SK-N-SH treated with all-trans-retinoic acid at 6 μM for 48 hours (cell line): ENCODE measurements at regions not wholly inside any gene's neighbourhood (a gene's known extent, or its start where the extent isn't known, plus 50 kb on each side); places are given as distances from the start of the nearest gene placed in this dataset.

Source experiments
- ATAC-seq: fragments of 200-7000 bp; cut with Tn5 transposase; 3 replicates; pipeline ENCODE4 v1.9.1; 2020; ENCODE audit warnings: mild to moderate bottlenecking, moderate library complexity
- ARNTL ChIP-seq: fragments of 450-650 bp; formaldehyde crosslinking; IDR thresholded peaks from 2 replicates; pipeline ENCODE4 v1.5.0; 2020; ENCODE audit warnings: low read depth, mild to moderate bottlenecking, moderate library complexity, borderline replicate concordance
- BACH2 ChIP-seq: fragments of 250-450 bp; sonication (Bioruptor Pico); IDR thresholded peaks from 2 replicates; pipeline ENCODE4 v1.9.0; 2021; ENCODE audit warnings: mild to moderate bottlenecking, borderline replicate concordance
- CREB5 ChIP-seq: fragments of 250-450 bp; sonication (Bioruptor Pico); IDR thresholded peaks from 2 replicates; pipeline ENCODE4 v1.5.1; 2020; ENCODE audit warnings: low read depth, mild to moderate bottlenecking, moderate library complexity
- CSDC2 ChIP-seq: fragments of 250-450 bp; sonication (Bioruptor Pico); IDR thresholded peaks from 2 replicates; pipeline ENCODE4 v1.5.0; 2020; ENCODE audit warnings: mild to moderate bottlenecking, moderate library complexity
- CSRNP3 ChIP-seq: fragments of 250-450 bp; sonication (Bioruptor Pico); IDR thresholded peaks from 2 replicates; pipeline ENCODE4 v1.5.1; 2021; ENCODE audit warnings: mild to moderate bottlenecking, moderate library complexity
- ESRRG ChIP-seq: fragments of 250-450 bp; sonication (Bioruptor Pico); IDR thresholded peaks from 2 replicates; pipeline ENCODE4 v1.6.1; 2021; ENCODE audit warnings: mild to moderate bottlenecking
- GLIS3 ChIP-seq: fragments of 250-450 bp; sonication (Bioruptor Pico); IDR thresholded peaks from 2 replicates; pipeline ENCODE4 v1.5.0; 2020; ENCODE audit warnings: mild to moderate bottlenecking, moderate library complexity
- ISL1 ChIP-seq: fragments of 250-450 bp; sonication (Bioruptor Pico); IDR thresholded peaks from 2 replicates; pipeline ENCODE4 v2.1.2; 2022; ENCODE audit warnings: mild to moderate bottlenecking, moderate library complexity
- OSR1 ChIP-seq: fragments of 250-450 bp; sonication (Bioruptor Pico); IDR thresholded peaks from 2 replicates; pipeline ENCODE4 v1.8.0; 2022; ENCODE audit warnings: moderate library complexity, mild to moderate bottlenecking, inconsistent platforms
- POU6F1 ChIP-seq: fragments of 250-450 bp; sonication (Bioruptor Pico); IDR thresholded peaks from 2 replicates; pipeline ENCODE4 v1.8.0; 2021; ENCODE audit warnings: low read depth, mild to moderate bottlenecking, moderate library complexity, borderline replicate concordance
- PPARA ChIP-seq: fragments of 250-450 bp; sonication (Bioruptor Pico); IDR thresholded peaks from 2 replicates; pipeline ENCODE4 v1.5.0; 2020; ENCODE audit warnings: mild to moderate bottlenecking, borderline replicate concordance
- RARB ChIP-seq: fragments of 250-450 bp; sonication (Bioruptor Pico); IDR thresholded peaks from 2 replicates; pipeline ENCODE4 v1.8.0; 2021; ENCODE audit warnings: mild to moderate bottlenecking, moderate library complexity
- SNAI2 ChIP-seq: fragments of 250-450 bp; sonication (Bioruptor Pico); IDR thresholded peaks from 2 replicates; pipeline ENCODE4 v1.5.0; 2020; ENCODE audit warnings: mild to moderate bottlenecking, moderate library complexity
- TCF4 ChIP-seq: fragments of 250-450 bp; sonication (Bioruptor Pico); IDR thresholded peaks from 2 replicates; pipeline ENCODE4 v1.8.0; 2021; ENCODE audit warnings: mild to moderate bottlenecking, moderate library complexity, borderline replicate concordance
- TOX ChIP-seq: fragments of 250-450 bp; sonication (Bioruptor Pico); IDR thresholded peaks from 2 replicates; pipeline ENCODE4 v1.8.0; 2021; ENCODE audit warnings: mild to moderate bottlenecking, moderate library complexity, borderline replicate concordance
- ZC3H10 ChIP-seq: fragments of 250-450 bp; sonication (Bioruptor Pico); IDR thresholded peaks from 2 replicates; pipeline ENCODE4 v1.5.1; 2021; ENCODE audit warnings: mild to moderate bottlenecking, moderate library complexity
- ZFP3 ChIP-seq: fragments of 250-450 bp; sonication (Bioruptor Pico); IDR thresholded peaks from 2 replicates; pipeline ENCODE4 v1.5.0; 2020; ENCODE audit warnings: mild to moderate bottlenecking, moderate library complexity
- ZFP30 ChIP-seq: fragments of 450-650 bp; formaldehyde crosslinking; IDR thresholded peaks from 2 replicates; pipeline ENCODE4 v1.5.0; 2022; ENCODE audit warnings: mild to moderate bottlenecking, moderate library complexity
- ZNF70 ChIP-seq: fragments of 450-650 bp; formaldehyde crosslinking; IDR thresholded peaks from 2 replicates; pipeline ENCODE4 v1.5.0; 2020; ENCODE audit warnings: mild to moderate bottlenecking, moderate library complexity
- ZNF8 ChIP-seq: fragments of 450-650 bp; formaldehyde crosslinking; IDR thresholded peaks from 2 replicates; pipeline ENCODE4 v1.5.0; 2020; ENCODE audit warnings: mild to moderate bottlenecking, moderate library complexity

GRCh38 chr9:89774858-89775370 lies 170.1 kb downstream of the GADD45G start (continued):
- TF ChIP-seq CSRNP3 (CRISPR knock-in tag): no peak
- no peak for TF ChIP-seq ZC3H10 (CRISPR knock-in tag)
- no peak for TF ChIP-seq CREB5 (CRISPR knock-in tag)
- TF ChIP-seq ISL1 (CRISPR knock-in tag): no peak
- TF ChIP-seq ARNTL (CRISPR knock-in tag): no peak
- TF ChIP-seq SNAI2: no peak

- TF ChIP-seq POU6F1: no peak
- TF ChIP-seq ISL1 (CRISPR knock-in tag): no peak
- no peak for TF ChIP-seq SNAI2
- TF ChIP-seq OSR1 (CRISPR knock-in tag): no peak
- no peak for TF ChIP-seq CSDC2 (CRISPR knock-in tag)
- ATAC-seq: no peak
These were observed 170.8 kb downstream of the GADD45G start for GRCh38 chr9:89775641-89776040.

- ATAC-seq: no peak
- no peak for TF ChIP-seq ZFP3 (CRISPR knock-in tag)
These were observed 172.1 kb downstream of the GADD45G start for GRCh38 chr9:89776795-89777525.

- no peak for ATAC-seq
These were observed 172.7 kb downstream of the GADD45G start for GRCh38 chr9:89777544-89777943.

More at GRCh38 chr9:89777544-89777943, 172.7 kb downstream of the GADD45G start:
- no peak for TF ChIP-seq TOX (CRISPR knock-in tag)
- no peak for TF ChIP-seq ZC3H10 (CRISPR knock-in tag)
- no peak for TF ChIP-seq CREB5 (CRISPR knock-in tag)
- no peak for TF ChIP-seq ESRRG (CRISPR knock-in tag)
- no peak for TF ChIP-seq BACH2 (CRISPR knock-in tag)
- no peak for TF ChIP-seq ZFP3 (CRISPR knock-in tag)
- no peak for TF ChIP-seq PPARA (CRISPR knock-in tag)
- TF ChIP-seq ZNF70 (CRISPR knock-in tag): no peak
- TF ChIP-seq CSDC2 (CRISPR knock-in tag): no peak
- no peak for TF ChIP-seq OSR1 (CRISPR knock-in tag)
- no peak for TF ChIP-seq ZNF8 (CRISPR knock-in tag)
- TF ChIP-seq ISL1 (CRISPR knock-in tag): no peak
- no peak for TF ChIP-seq ZFP30 (CRISPR knock-in tag)
- no peak for TF ChIP-seq POU6F1
- no peak for TF ChIP-seq TCF4 (CRISPR knock-in tag)
- TF ChIP-seq CSRNP3 (CRISPR knock-in tag): no peak
- no peak for TF ChIP-seq ARNTL (CRISPR knock-in tag)
- no peak for TF ChIP-seq SNAI2
- TF ChIP-seq GLIS3 (CRISPR knock-in tag): no peak
- TF ChIP-seq RARB (CRISPR knock-in tag): no peak
- TF ChIP-seq, all 23 proteins: peak for 0
